Activated gamma-delta T cell (primary cell): ENCODE measurements at regions not wholly inside any gene's neighbourhood (a gene's known extent, or its start where the extent isn't known, plus 50 kb on each side); places are given as distances from the start of the nearest gene placed in this dataset.

Experiments used
- DNase-seq: peaks from one replicate; lab custom pipeline; 2025; lab: John Stamatoyannopoulos, UW

- no peak for DNase-seq
Measured at GRCh38 chr10:83357004-83357403, 782.3 kb upstream of the GHITM start.

DNA sequence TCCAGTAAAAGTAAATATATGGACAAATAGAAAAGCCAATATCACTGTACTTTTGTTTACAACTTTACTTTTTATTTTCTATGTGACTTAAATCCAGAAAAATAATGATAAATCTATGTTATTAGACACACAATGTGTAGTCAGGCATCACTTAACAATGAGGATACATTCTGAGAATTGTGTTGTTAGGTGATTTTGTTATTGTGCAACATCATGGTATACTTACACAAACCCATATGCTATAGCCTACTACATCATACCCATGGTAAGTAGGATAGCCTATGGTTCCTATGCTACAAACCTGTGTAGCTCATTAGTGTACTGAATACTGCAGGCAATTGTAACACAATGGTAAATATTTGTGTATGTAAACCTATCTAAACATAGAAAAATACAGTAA is 781.7 kb upstream of the GHITM start:
- no peak for DNase-seq

DNA sequence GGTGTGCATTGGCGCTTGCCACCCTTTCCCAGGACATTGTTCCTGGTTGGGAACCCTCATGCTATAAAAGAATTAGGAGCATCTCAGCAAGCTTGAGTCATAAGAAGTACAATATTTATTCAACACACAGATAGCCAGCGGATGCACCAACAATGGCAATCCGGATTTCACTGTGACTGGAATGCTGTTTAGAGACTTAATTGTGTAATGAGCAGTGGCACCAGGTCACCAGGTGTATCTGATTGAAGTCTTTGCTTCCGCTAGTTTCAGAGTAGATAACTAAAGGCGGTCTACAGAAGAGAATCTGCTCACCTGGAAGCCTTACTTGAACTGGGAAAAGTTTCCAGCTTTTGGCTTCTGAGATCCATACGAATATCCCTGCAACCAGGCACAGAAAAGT is 772.3 kb upstream of the GHITM start:
- DNase-seq = no peak

DNA sequence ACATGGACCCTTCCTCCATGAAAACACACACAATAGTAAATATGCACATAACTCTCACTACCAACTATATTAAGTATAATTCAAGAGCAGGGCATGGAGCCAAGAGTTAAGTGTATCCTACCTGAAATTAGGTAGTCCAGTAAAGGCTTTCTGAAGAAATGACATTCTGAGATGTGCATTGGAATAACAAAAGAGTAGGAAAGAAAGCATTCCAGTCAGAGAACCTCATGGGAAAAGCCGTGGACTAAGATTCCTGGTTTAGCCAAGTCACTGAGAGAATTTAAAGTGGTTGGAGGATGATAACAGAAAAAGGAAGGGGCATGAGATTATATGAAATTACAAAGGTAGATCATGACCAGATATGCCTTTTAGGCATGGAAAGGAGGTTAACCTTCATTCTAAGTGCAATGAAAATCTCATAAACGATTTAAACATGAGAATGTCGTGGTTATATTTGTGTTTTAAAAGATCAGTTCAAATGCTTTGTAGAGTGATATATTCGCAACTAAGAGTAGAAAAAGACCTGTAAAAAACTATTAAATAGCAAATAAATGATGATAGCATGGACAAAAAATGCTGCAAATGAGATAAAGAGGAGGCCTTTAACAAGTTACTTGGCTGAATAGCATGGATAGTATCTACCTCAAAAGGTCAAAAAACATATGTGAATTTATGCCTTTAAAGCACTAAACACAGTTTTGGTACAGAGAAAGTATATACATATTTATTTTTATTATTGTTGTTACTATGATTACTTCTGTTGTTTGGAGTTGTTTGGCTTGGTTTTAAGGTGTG is 767.4 kb upstream of the GHITM start:
- no peak for DNase-seq

GRCh38 chr10:83372646-83373045 is 766.7 kb upstream of the GHITM start:
- no peak for DNase-seq

DNA sequence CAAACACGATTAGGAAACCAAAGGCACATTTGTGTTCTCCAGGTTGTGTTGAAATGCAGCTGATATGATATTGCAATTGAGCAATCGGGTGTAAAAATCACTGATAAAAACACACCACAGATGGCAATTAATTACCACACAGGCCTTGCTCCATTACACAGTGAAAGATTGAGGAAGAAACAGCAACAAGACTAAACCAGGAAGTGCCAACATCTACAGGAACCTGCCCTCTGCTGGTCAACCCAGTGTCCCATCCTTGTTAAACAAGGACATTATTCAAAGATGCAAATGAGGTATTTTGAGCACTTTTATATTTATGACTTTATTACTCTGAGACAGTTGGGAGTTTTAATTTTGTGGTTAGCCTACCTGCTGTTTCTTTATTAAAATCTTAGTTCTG is 765.6 kb upstream of the GHITM start:
- no peak for DNase-seq

GRCh38 chr10:83374741-83375140 is 764.6 kb upstream of the GHITM start:
- no peak for DNase-seq

GRCh38 chr10:83375274-83375673 is 764.0 kb upstream of the GHITM start:
- DNase-seq = no peak

DNA sequence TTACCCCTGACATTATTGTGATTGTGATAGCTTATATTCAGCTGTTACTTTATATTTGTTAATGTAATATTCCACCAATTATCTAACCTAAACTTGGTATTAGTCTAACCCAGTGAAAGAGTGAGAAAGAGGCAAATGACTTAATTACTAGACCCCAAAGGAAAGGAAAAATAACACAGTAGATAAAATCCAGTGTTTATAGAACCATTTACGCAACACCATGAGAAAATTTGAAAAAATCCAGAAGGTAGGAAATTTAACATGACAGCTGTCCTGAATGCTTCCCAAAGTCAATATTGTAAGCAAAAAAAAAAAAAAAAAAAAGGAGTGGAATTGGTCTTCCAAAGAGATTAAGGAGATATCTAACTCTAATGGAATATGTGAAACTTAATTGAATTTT is 741.5 kb upstream of the GHITM start:
- DNase-seq = no peak

DNA sequence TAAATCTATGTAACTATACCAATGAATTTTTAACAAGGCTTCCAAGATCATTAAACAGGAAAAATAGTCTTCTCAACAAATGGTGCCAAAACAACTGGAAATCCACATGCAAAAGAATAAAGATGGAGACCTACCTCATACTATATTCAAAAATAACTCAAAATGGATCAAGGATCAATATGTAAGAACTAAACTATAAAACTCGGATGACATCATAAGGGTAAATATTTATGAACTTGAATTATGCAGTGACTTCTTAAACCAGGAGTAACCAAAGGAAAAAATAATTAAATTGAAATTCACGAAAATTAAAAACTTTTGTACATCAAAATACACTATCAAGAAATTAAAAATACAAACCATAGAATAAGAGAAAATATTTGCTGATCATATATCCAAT is 728.7 kb upstream of the GHITM start:
- DNase-seq = no peak

- DNase-seq = no peak
Measured at GRCh38 chr10:83425306-83425705, 714.0 kb upstream of the GHITM start.

DNA sequence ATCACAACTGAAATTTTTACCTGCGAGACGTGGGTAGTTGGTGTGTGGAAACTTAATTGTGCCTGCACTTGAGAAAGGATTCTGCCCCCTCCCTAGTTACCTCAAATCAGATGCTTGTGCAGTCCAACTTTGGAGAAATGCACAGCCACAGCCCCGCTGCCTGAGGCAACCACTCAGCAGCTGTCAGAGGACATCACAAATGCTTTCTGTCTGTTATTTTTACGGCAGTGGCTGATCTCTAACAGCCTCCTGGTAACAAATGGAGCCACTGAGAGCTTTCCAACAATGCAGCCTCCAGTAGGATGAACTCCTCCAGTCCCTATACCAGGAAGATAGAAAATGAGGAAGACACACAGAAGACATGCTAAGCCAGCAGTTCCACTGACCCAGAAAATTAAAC is 712.2 kb upstream of the GHITM start:
- no peak for DNase-seq

DNA sequence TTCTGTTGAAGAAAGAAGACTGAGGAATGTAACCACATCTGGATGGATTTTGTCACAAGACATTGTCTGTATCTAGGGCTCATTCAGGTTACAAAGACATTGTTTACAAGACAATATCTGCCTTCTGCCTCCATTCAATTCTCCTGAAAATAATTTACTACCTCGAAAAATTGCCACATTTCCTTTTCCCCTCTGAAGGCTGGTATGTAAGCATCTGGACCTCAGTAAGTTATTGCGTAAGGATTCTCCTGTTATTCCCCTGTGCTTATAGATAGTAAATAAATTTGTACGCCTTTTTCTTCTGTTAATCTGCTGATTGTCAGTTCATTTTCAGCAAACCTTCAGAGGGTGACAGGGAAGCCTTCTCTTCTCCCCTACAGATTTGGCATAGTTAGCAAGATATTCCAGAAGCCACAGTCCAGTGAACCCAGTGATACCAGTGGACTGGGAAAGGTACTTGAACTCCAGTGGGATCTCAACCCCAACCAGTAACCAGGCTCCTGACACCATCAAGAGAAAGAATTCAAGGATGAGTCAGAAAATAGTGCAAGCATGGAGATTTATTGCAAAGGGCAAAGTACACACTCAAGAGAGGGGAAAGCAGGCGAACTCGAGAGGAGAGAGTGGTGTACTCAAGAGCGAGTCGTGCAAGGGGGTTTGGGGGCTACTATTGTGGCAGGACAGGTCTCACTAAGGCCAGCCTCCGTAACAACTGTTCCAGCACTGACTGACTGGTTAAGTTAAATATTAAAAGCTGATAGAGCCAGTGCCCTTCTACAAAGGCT is 706.9 kb upstream of the GHITM start:
- DNase-seq = no peak

DNA sequence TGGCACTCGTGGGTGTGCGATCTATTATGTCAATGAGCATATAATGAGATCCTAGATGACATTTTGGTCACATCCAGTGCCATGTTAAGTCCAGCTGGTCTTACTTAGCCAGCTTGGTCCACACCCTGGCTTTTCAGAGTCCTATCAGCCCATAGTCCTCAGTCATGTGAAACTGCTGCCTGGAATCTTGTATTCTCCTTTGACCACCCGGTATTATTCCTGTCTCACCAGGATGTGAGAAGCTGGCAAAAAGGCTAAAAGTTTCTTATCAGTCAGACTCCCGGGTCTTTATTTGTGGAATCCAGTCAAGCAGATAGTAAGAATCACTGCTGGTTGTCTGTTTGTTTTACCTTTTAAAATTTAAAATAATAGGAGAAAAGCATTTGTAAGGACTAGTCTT is 705.6 kb upstream of the GHITM start:
- no peak for DNase-seq

GRCh38 chr10:83448013-83448412 is 691.3 kb upstream of the GHITM start:
- DNase-seq = no peak

DNA sequence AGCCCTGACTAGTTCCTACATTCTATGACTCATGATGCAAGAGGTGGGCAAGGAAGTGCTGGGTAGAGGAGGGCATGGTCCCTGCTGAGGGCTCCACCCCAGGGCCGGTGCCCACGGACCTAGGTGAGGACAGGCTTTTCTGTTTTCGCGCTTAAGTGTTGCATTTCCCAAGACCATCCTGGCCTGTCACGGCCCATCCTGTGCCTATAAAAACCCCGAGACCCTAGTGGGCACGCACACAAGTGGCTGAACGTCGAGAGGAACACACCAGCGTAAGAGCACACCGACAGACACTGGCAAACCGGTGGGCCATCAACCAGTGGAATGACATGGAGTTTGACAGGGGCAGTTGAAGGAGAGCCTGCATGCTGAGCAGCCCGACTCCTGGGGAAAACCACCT is 680.7 kb upstream of the GHITM start:
- DNase-seq = no peak

DNA sequence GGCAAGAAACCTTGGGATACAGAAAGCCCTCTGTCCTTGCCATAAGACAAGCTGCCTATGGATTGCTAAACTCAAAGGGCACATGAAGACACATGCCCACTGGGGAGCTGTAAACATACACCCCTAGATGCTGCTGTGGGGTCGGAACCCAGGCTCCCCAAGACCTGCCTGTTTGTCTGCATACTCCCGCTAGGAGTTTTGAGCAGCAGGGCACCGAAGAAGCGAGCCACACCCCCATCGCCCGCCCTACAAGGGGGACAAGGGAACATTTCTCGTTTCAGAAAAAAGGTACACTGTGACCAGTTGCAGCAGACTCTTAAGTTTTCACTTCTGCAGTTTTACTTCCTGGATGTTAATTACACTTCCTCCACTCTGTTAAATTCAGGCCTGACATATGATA is 680.2 kb upstream of the GHITM start:
- DNase-seq = no peak

GRCh38 chr10:83469728-83470331 is 669.5 kb upstream of the GHITM start:
- DNase-seq = no peak

DNA sequence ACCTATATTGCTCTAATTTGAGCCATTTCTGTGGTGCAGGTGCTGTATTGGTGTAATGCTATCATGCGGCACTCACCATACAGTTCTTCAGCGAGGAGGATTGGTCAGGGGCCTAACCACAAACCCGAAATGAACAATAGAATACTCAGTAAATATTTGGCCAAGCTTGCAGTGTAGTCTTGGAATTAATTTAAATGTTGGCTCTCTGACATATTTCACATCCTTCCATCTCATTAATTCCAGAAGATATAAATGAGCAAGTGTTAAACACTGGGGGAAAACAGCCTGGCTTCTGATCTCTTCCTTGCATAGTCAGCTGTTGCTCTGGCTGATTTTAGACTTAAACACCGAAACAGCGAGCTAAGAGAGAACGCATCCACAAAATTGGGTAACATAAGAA is 663.1 kb upstream of the GHITM start:
- DNase-seq = no peak

DNA sequence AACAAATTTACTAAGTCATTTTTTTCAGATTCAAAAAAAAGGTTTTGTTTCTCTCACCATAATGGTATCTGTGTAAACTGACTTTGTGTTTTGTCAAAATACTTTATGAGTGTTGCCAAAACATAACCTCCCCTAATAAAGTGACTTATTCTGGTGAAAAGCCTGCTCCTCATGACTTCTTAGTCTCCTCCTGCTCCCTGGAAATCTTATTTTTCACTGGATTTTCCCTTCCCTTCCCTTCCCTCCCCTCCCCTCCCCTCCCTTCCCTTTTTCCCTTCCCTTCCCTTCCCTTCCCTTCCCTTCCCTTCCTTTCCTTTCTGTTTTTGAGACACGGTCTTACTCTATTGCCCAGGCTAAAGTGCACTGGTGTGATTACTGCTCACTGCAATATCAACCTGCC is 650.1 kb upstream of the GHITM start:
- no peak for DNase-seq

DNA sequence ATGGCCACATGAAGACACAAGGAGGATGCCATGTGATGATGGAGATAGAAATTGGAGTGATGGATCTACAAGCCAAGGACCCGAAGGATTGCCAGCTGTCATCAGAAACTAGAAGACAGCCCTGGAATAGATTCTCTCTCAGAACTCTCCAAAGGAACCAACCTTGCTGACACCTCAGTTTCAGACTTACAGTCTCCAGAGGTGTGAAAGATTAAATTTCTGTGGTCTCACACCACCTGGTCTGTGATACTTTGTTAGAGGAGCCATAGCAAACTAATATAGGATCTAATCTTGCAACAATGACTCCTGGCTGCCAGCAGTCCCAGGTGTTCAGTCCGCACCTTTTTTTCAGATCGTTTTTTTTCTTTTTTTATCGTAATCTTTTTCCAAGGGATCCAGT is 647.3 kb upstream of the GHITM start:
- DNase-seq = no peak

DNA sequence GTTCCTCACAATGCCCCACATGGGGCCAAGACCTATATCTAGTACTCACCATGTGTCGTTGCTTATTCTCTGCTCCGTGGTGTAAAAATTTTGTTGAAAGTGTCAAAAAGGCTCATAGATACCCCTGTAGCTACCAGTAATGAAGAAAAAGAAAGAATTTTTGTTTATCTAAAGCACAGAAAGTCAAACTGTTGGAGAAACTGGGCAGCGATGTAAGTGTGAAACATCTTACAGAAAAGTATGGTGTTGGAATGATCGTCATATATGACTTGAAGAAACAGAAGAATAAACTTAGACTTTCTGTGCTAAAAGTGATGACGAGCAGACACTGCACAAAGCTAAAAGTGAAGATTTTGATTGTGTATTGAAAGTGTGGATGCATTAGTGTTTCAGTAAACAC is 626.6 kb upstream of the GHITM start:
- DNase-seq = no peak

GRCh38 chr10:83515001-83515400 is 624.3 kb upstream of the GHITM start:
- DNase-seq = no peak
